ENCODE measurements at regions not wholly inside any gene's neighbourhood (a gene's known extent, or its start where the extent isn't known, plus 50 kb on each side); places are given as distances from the start of the nearest gene placed in this dataset.

GRCh38 chr16:61403386-61403785, 632.9 kb downstream of the CDH8 start:
- no peak for TF ChIP-seq PAWR (CRISPR knock-in tag; IDR thresholded peaks at IDR 0.05; ENCODE audit: borderline replicate concordance)
- POLR2A ChIA-PET, result no interaction called here
- intact Hi-C loops (cut with micrococcal nuclease; ENCODE audit: unreplicated experiment) (no loop called here), in situ Hi-C loops (cut with HindIII; ENCODE audit: extremely low pct_ligation_motif_present, low pct_unique_long_range_greater_than_20kb) (no loop called here)
- Histone ChIP-seq H3K4me3 (replicated peaks in 1 of 3; ENCODE audit: insufficient read depth in 1 of 3, low read depth in 2 of 3, low read length in 3 of 3) (no peak overlapping the region), H4K20me1 (ENCODE audit: insufficient read depth, low read length) (no peaks in the 10 kb centered on the region), H3K9ac (ENCODE audit: insufficient read depth, low read depth, low read length) (no peak overlapping the region), H3K4me2 (ENCODE audit: low read depth, low read length) (no peak overlapping the region), H3K9me3 (ENCODE audit: low read length) (peaks cover 57% of the 10 kb centered on the region), H2AFZ (ENCODE audit: low read length) (no peak overlapping the region), H3K79me2 (ENCODE audit: insufficient read depth, low read length) (no peaks in the 10 kb centered on the region), H3K27ac (ENCODE audit: extremely low read length, insufficient read depth, low read length) (no peak overlapping the region), H3K36me3 (replicated peaks in 1 of 2; ENCODE audit: control insufficient read depth in 1 of 2, insufficient read depth in 2 of 2, low read length in 2 of 2) (no peaks in the 10 kb centered on the region), H3K27me3 (ENCODE audit: control insufficient read depth in 1 of 2, insufficient read depth in 2 of 2, low read length in 2 of 2) (no peaks in the 10 kb centered on the region), H3K4me1 (ENCODE audit: insufficient read depth, low read length) (no peaks in the 10 kb centered on the region)
- ATAC-seq (no peak), FAIRE-seq (no peak), DNase-seq (ENCODE audit: low spot score) (no peak)
- CTCF ChIA-PET (ENCODE audit: low intra/inter-chr PET ratio, low total read pairs), result no interaction called here
- BruUV-seq (replicated peaks), result no TSS peak
- 42% methylated on average over 4 of the region's 4 CpGs for WGBS (ENCODE audit: low lambda C conversion rate)

DNA sequence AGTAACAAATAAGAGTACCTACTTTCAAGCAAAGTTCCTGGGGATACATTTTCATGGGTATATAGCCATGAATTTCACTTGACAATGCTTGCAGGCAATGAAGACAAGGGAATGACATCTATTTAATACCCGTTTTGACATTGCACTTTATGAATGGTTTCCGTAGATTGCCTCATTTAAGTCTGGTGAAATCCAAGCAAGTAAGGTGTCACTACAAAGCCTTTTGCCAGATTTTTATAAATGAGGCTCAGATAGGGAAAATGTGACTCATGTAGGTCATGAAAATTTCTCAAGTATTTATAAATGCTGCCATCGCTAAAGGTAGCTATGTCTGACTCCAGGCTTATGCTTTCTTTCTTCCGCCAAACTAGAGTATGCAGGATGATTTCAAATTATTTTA, 644.3 kb downstream of the CDH8 start:
- no peak for DNase-seq (ENCODE audit: low spot score)
- 2% methylated on average over 4 of the region's 4 CpGs for WGBS (ENCODE audit: low lambda C conversion rate)
- intact Hi-C loops (cut with micrococcal nuclease; ENCODE audit: unreplicated experiment) (no loop called here), in situ Hi-C loops (cut with HindIII; ENCODE audit: extremely low pct_ligation_motif_present, low pct_unique_long_range_greater_than_20kb) (no loop called here)
- no peaks in the 10 kb centered on the region for H3K27me3 ChIP-seq (ENCODE audit: control insufficient read depth in 1 of 2, insufficient read depth in 2 of 2, low read length in 2 of 2)
- no peaks in the 10 kb centered on the region for H4K20me1 ChIP-seq (ENCODE audit: insufficient read depth, low read length)
- peaks cover 31% of the 10 kb centered on the region for H3K9me3 ChIP-seq (ENCODE audit: low read length)
- ChIA-PET CTCF (ENCODE audit: low intra/inter-chr PET ratio, low total read pairs) (no interaction called here), POLR2A (no interaction called here)
- no TSS peak for BruUV-seq (replicated peaks)
- no peak for FAIRE-seq
- H3K4me3 ChIP-seq (replicated peaks in 1 of 3; ENCODE audit: insufficient read depth in 1 of 3, low read depth in 2 of 3, low read length in 3 of 3), result no peak overlapping the region
- no peaks in the 10 kb centered on the region for H3K4me1 ChIP-seq (ENCODE audit: insufficient read depth, low read length)
- H3K9ac ChIP-seq (ENCODE audit: insufficient read depth, low read depth, low read length), result no peak overlapping the region
- no peak overlapping the region for H2AFZ ChIP-seq (ENCODE audit: low read length)
- H3K4me2 ChIP-seq (ENCODE audit: low read depth, low read length), result no peak overlapping the region
- H3K36me3 ChIP-seq (replicated peaks in 1 of 2; ENCODE audit: control insufficient read depth in 1 of 2, insufficient read depth in 2 of 2, low read length in 2 of 2), result no peaks in the 10 kb centered on the region
- no peak overlapping the region for H3K27ac ChIP-seq (ENCODE audit: extremely low read length, insufficient read depth, low read length)
- no peak for ATAC-seq
- no peaks in the 10 kb centered on the region for H3K79me2 ChIP-seq (ENCODE audit: insufficient read depth, low read length)
- no peak for TF ChIP-seq ATF7-NPFF (CRISPR knock-in tag; IDR thresholded peaks at IDR 0.05; ENCODE audit: low read depth)
- no peak for TF ChIP-seq BHLHE40 (IDR thresholded peaks at IDR 0.05; ENCODE audit: low read length)
- TF ChIP-seq THAP9 (CRISPR knock-in tag; IDR thresholded peaks at IDR 0.05; ENCODE audit: borderline replicate concordance), result no peak
- TF ChIP-seq, protein P1, sequence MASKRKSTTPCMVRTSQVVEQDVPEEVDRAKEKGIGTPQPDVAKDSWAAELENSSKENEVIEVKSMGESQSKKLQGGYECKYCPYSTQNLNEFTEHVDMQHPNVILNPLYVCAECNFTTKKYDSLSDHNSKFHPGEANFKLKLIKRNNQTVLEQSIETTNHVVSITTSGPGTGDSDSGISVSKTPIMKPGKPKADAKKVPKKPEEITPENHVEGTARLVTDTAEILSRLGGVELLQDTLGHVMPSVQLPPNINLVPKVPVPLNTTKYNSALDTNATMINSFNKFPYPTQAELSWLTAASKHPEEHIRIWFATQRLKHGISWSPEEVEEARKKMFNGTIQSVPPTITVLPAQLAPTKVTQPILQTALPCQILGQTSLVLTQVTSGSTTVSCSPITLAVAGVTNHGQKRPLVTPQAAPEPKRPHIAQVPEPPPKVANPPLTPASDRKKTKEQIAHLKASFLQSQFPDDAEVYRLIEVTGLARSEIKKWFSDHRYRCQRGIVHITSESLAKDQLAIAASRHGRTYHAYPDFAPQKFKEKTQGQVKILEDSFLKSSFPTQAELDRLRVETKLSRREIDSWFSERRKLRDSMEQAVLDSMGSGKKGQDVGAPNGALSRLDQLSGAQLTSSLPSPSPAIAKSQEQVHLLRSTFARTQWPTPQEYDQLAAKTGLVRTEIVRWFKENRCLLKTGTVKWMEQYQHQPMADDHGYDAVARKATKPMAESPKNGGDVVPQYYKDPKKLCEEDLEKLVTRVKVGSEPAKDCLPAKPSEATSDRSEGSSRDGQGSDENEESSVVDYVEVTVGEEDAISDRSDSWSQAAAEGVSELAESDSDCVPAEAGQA (IDR thresholded peaks at IDR 0.05; ENCODE audit: low read depth), result no peak
- TF ChIP-seq, protein P1 (CRISPR knock-in tag; IDR thresholded peaks at IDR 0.05; ENCODE audit: borderline replicate concordance), result no peak
- TF ChIP-seq ZSCAN22 (CRISPR knock-in tag; IDR thresholded peaks at IDR 0.05), result no peak
- TF ChIP-seq ZNF569 (CRISPR knock-in tag; IDR thresholded peaks at IDR 0.05; ENCODE audit: borderline replicate concordance), result no peak
- TF ChIP-seq FIP1L1 (IDR thresholded peaks at IDR 0.05; ENCODE audit: borderline replicate concordance, insufficient read depth, low read depth, low read length), result no peak

Measured in HepG2 (cell line).